Liver (tissue), 8 donors: ENCODE measurements at regions not wholly inside any gene's neighbourhood (a gene's known extent, or its start where the extent isn't known, plus 50 kb on each side); places are given as distances from the start of the nearest gene placed in this dataset.

Source experiments
- DNase-seq: peaks from one replicate; pipeline ENCODE4 v3.0.0-alpha.2; 2017; ENCODE audit warnings: low spot score
- H3K27ac ChIP-seq, 2 donors: one replicate each; pipeline ENCODE4 v1.7.0; 2013; ENCODE audit warnings: inconsistent platforms in 2 of 2, low read length in 2 of 2, control low read depth in 1 of 2, low read depth in 1 of 2, mild to moderate bottlenecking in 1 of 2
- H3K27me3 ChIP-seq, 4 donors: one replicate each; pipeline versions ENCODE4 v1.6.1 to v1.7.0; 2013; ENCODE audit warnings: low read length in 3 of 4, inconsistent platforms in 1 of 4, mild to moderate bottlenecking in 1 of 4, moderate library complexity in 1 of 4; ENCODE audit not compliant: control insufficient read depth in 4 of 4, insufficient read depth in 4 of 4
- H3K36me3 ChIP-seq, 4 donors: one replicate each; pipeline versions ENCODE4 v1.6.1 to v1.7.0; 2013; ENCODE audit warnings: low read length in 3 of 4, mild to moderate bottlenecking in 3 of 4, low read depth in 1 of 4, moderate library complexity in 1 of 4; ENCODE audit not compliant: control insufficient read depth in 4 of 4, insufficient read depth in 3 of 4
- H3K4me1 ChIP-seq, 4 donors: one replicate each; pipeline versions ENCODE4 v1.6.1 to v1.7.0; 2013; ENCODE audit warnings: low read length in 3 of 4, mild to moderate bottlenecking in 3 of 4, moderate library complexity in 1 of 4; ENCODE audit not compliant: control insufficient read depth in 4 of 4, insufficient read depth in 4 of 4
- H3K4me3 ChIP-seq, 3 donors: one replicate each; pipeline versions ENCODE4 v1.6.1 to v1.7.0; 2013; ENCODE audit warnings: low read length in 3 of 3, control low read depth in 1 of 3, low read depth in 1 of 3, mild to moderate bottlenecking in 1 of 3
- H3K9ac ChIP-seq, 2 donors: one replicate each; pipeline ENCODE4 v1.7.0; 2013; ENCODE audit warnings: low read length in 2 of 2, mild to moderate bottlenecking in 2 of 2, moderate library complexity in 2 of 2, control low read depth in 1 of 2, low read depth in 1 of 2
- H3K9me3 ChIP-seq, 4 donors: one replicate each; pipeline versions ENCODE4 v1.6.1 to v1.7.0; 2013; ENCODE audit warnings: low read length in 3 of 4; ENCODE audit not compliant: control insufficient read depth in 4 of 4
- ATF3 ChIP-seq: IDR thresholded peaks from 2 replicates; pipeline ENCODE4 v1.6.1; 2016; ENCODE audit warnings: antibody characterized with exemption
- EGR1 ChIP-seq, 2 donors: IDR thresholded peaks; 2 replicates each; pipeline ENCODE4 v1.6.1; 2016 to 2018; ENCODE audit warnings: antibody characterized with exemption in 2 of 2, low read depth in 2 of 2
- FOXA1 ChIP-seq: IDR thresholded peaks from 2 replicates; pipeline ENCODE4 v1.6.1; 2016; ENCODE audit warnings: antibody characterized with exemption
- FOXA2 ChIP-seq: IDR thresholded peaks from 2 replicates; pipeline ENCODE4 v1.6.1; 2016; ENCODE audit warnings: antibody characterized with exemption
- GABPA ChIP-seq, 2 donors: IDR thresholded peaks in 1 of 2; conservative IDR thresholded peaks in 1 of 2; 2 replicates each; pipeline ENCODE4 v1.6.1; 2016; ENCODE audit warnings: antibody characterized with exemption in 2 of 2, mild to moderate bottlenecking in 1 of 2, moderate library complexity in 1 of 2
- HNF4G ChIP-seq: IDR thresholded peaks from 2 replicates; pipeline ENCODE4 v1.6.1; 2016; ENCODE audit warnings: antibody characterized with exemption
- JUND ChIP-seq, 2 donors: IDR thresholded peaks; 2 replicates each; pipeline ENCODE4 v1.6.1; 2016; ENCODE audit warnings: antibody characterized with exemption in 2 of 2
- MAX ChIP-seq: IDR thresholded peaks from 2 replicates; pipeline ENCODE4 v1.6.1; 2016; ENCODE audit warnings: antibody characterized with exemption
- NR2F2 ChIP-seq: IDR thresholded peaks from 2 replicates; pipeline ENCODE4 v1.6.1; 2016; ENCODE audit warnings: antibody characterized with exemption
- RAD21 ChIP-seq, 2 donors: IDR thresholded peaks; 2 replicates each; pipeline ENCODE4 v1.6.1; 2016; ENCODE audit warnings: antibody characterized with exemption in 2 of 2, mild to moderate bottlenecking in 2 of 2
- REST ChIP-seq: IDR thresholded peaks from 2 replicates; pipeline ENCODE4 v1.6.1; 2016; ENCODE audit warnings: antibody characterized with exemption, mild to moderate bottlenecking
- RXRA ChIP-seq, 2 donors: IDR thresholded peaks; 2 replicates each; pipeline ENCODE4 v1.6.1; 2017 to 2018; ENCODE audit warnings: antibody characterized with exemption in 2 of 2, mild to moderate bottlenecking in 1 of 2
- SP1 ChIP-seq: IDR thresholded peaks from 2 replicates; pipeline ENCODE4 v1.6.1; 2018; ENCODE audit warnings: antibody characterized with exemption, mild to moderate bottlenecking
- TAF1 ChIP-seq: conservative IDR thresholded peaks from 2 replicates; pipeline ENCODE4 v1.6.1; 2016; ENCODE audit warnings: antibody characterized with exemption, mild to moderate bottlenecking
- YY1 ChIP-seq: IDR thresholded peaks from 2 replicates; pipeline ENCODE4 v1.6.1; 2016; ENCODE audit warnings: antibody characterized with exemption, mild to moderate bottlenecking
- WGBS: extraction: QIAGEN DNeasy Blood & Tissue Kit; methylation state at CpG from one replicate; pipeline ENCODE4 v1.1.7; 2013; 5-methylcytosine and 5-hydroxymethylcytosine counted together
- TF ChIP-seq, protein P1 (sequence below): fragments of 150-350 bp; IDR thresholded peaks from 2 replicates; pipeline ENCODE4 v1.5.1; 2017; ENCODE audit warnings: improper control_type of control experiment, low read depth, low read length; ENCODE audit not compliant: missing input control
- TF ChIP-seq, protein P2 (sequence below): IDR thresholded peaks from 2 replicates; pipeline ENCODE4 v1.6.1; 2016; ENCODE audit warnings: antibody characterized with exemption
- donor health status: healthy.
- donor health status: healthy.
- donor health status: healthy.
- donor health status: healthy.
- donor health status: healthy.

DNA sequence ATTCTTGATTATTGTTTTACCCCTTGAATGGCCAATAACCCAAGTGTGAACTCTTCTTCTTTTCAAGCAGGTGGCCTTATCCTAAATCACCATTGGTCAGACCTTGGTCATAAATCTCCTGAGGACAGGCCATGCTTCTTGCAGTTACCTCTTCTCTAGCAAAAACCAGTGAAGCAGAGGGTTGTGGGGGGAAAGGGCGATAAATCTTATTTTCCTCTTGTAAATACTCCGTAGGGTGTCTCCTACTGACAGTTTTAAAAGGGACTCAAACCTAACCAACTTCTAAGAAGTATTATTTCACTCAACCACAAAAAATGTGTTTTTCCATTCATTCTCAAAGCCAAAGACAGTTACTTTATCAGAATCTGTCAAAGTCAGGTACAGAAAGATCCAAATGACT lies 168.1 kb upstream of the RMP24 start (continued):
- TF ChIP-seq MAX (no peak), YY1 (no peak), ATF3 (no peak), TAF1 (no peak), NR2F2 (no peak), SP1 (no peak)

GRCh38 chr18:35807811-35808335 lies 164.6 kb upstream of the RMP24 start:
- no peak overlapping the region for H3K27ac ChIP-seq

DNA sequence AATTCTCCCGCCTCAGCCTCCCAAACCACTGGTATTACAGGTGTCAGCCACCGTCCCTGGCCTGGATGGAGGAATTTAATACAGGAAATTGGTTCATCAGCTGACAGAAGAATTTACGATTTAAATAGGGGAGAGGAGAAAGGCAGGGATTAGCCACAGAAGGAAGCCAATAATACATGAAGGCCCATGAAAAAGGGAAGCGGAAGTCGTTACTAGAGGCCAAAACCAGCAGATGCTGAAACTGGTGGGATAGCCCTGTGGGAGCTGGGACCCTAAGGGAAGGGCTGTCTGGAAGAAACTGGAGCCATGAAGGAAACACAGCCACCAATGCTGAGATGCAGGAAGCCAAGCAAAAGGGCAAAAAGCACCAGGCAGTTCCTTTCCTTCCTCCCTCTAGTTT lies 163.7 kb upstream of the RMP24 start:
- no peaks in the 10 kb centered on the region for H3K4me1 ChIP-seq
- H3K9ac ChIP-seq: no peak overlapping the region
- DNase-seq: no peak
- no peaks in the 10 kb centered on the region for H3K27me3 ChIP-seq
- no peak overlapping the region for H3K4me3 ChIP-seq
- no peak for TF ChIP-seq REST
- TF ChIP-seq RAD21 (IDR thresholded peaks at IDR 0.05): no peak
- TF ChIP-seq EGR1 (IDR thresholded peaks at IDR 0.05; ENCODE audit: low read depth in 2 of 2): no peak
- TF ChIP-seq FOXA2: no peak
- TF ChIP-seq SP1: no peak
- TF ChIP-seq JUND (IDR thresholded peaks at IDR 0.05): no peak
- no peak for TF ChIP-seq NR2F2
- no peak for TF ChIP-seq HNF4G
- no peaks in the 10 kb centered on the region for H3K9me3 ChIP-seq
- 65% methylated on average over 5 of the region's 5 CpGs for WGBS
- H3K36me3 ChIP-seq: no peaks in the 10 kb centered on the region
- H3K27ac ChIP-seq: no peak overlapping the region

More at GRCh38 chr18:35807811-35808335, 164.6 kb upstream of the RMP24 start:
- no peaks in the 10 kb centered on the region for H3K4me1 ChIP-seq
- no peak for DNase-seq
- H3K9me3 ChIP-seq: no peaks in the 10 kb centered on the region
- H3K27me3 ChIP-seq: no peaks in the 10 kb centered on the region
- H3K4me3 ChIP-seq: no peak overlapping the region
- TF ChIP-seq NR2F2 (no peak), YY1 (no peak), RXRA (IDR thresholded peaks at IDR 0.05) (no peak), EGR1 (IDR thresholded peaks at IDR 0.05; ENCODE audit: low read depth in 2 of 2) (no peak), GABPA (IDR thresholded peaks at IDR 0.05 in 1 of 2, conservative IDR thresholded peaks at IDR 0.05 in 1 of 2) (no peak), HNF4G (no peak), SP1 (no peak), TAF1 (no peak), FOXA1 (no peak), MAX (no peak), ATF3 (no peak)
- TF ChIP-seq, protein P1, sequence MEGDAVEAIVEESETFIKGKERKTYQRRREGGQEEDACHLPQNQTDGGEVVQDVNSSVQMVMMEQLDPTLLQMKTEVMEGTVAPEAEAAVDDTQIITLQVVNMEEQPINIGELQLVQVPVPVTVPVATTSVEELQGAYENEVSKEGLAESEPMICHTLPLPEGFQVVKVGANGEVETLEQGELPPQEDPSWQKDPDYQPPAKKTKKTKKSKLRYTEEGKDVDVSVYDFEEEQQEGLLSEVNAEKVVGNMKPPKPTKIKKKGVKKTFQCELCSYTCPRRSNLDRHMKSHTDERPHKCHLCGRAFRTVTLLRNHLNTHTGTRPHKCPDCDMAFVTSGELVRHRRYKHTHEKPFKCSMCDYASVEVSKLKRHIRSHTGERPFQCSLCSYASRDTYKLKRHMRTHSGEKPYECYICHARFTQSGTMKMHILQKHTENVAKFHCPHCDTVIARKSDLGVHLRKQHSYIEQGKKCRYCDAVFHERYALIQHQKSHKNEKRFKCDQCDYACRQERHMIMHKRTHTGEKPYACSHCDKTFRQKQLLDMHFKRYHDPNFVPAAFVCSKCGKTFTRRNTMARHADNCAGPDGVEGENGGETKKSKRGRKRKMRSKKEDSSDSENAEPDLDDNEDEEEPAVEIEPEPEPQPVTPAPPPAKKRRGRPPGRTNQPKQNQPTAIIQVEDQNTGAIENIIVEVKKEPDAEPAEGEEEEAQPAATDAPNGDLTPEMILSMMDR: no peak
- TF ChIP-seq, protein P2, sequence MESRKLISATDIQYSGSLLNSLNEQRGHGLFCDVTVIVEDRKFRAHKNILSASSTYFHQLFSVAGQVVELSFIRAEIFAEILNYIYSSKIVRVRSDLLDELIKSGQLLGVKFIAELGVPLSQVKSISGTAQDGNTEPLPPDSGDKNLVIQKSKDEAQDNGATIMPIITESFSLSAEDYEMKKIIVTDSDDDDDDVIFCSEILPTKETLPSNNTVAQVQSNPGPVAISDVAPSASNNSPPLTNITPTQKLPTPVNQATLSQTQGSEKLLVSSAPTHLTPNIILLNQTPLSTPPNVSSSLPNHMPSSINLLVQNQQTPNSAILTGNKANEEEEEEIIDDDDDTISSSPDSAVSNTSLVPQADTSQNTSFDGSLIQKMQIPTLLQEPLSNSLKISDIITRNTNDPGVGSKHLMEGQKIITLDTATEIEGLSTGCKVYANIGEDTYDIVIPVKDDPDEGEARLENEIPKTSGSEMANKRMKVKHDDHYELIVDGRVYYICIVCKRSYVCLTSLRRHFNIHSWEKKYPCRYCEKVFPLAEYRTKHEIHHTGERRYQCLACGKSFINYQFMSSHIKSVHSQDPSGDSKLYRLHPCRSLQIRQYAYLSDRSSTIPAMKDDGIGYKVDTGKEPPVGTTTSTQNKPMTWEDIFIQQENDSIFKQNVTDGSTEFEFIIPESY: no peak
- no peaks in the 10 kb centered on the region for H3K36me3 ChIP-seq
- 61% methylated on average over 2 of the region's 2 CpGs for WGBS
- no peak overlapping the region for H3K9ac ChIP-seq
